ENCODE measurements at regions not wholly inside any gene's neighbourhood (a gene's known extent, or its start where the extent isn't known, plus 50 kb on each side); places are given as distances from the start of the nearest gene placed in this dataset.

DNA sequence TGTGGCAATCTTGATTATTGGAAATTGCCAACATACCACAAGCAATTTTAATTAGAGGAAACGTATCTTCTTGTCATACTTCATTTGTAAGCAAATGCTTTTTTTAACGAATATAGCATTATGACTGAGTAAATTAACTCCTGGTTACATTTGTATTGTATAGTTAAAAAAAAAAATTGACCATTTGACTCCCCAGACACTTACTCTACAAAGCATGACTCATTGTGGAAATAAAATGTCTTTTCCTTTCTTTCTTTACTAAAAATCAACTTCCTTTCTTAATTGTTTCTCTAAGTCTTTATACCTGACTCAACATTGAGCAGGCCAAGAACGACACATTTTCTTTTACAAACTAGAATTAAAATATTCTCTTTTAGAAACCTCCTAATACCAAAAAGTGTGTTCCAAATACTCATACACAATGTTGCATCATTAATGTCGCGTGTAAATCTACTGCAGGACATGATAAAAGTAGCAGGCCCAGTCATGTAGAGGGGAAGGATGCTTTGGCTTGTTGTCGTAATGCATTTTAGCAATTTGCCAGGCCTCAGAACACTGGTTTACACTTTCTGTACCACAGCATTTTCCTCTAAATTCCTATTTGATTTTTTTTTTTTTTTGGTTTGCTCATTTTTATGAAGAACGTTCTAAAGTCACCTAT, 349.6 kb upstream of the KCNH7 start:
- no peak for DNase-seq
- no peaks in the 10 kb centered on the region for H3K27me3 ChIP-seq
- H3K4me3 ChIP-seq, result no peak overlapping the region
- H3K4me1 ChIP-seq, result no peaks in the 10 kb centered on the region
- H3K27ac ChIP-seq, result no peak overlapping the region
- no peaks in the 10 kb centered on the region for H3K9me3 ChIP-seq
- intact Hi-C loops (cut with DNase I; ENCODE audit: low total_unique reads), result no loop called here
- TF ChIP-seq, protein P1, sequence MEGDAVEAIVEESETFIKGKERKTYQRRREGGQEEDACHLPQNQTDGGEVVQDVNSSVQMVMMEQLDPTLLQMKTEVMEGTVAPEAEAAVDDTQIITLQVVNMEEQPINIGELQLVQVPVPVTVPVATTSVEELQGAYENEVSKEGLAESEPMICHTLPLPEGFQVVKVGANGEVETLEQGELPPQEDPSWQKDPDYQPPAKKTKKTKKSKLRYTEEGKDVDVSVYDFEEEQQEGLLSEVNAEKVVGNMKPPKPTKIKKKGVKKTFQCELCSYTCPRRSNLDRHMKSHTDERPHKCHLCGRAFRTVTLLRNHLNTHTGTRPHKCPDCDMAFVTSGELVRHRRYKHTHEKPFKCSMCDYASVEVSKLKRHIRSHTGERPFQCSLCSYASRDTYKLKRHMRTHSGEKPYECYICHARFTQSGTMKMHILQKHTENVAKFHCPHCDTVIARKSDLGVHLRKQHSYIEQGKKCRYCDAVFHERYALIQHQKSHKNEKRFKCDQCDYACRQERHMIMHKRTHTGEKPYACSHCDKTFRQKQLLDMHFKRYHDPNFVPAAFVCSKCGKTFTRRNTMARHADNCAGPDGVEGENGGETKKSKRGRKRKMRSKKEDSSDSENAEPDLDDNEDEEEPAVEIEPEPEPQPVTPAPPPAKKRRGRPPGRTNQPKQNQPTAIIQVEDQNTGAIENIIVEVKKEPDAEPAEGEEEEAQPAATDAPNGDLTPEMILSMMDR (IDR thresholded peaks at IDR 0.05), result no peak
- no peak for TF ChIP-seq POLR2A (IDR thresholded peaks at IDR 0.05)
- WGBS, 2 donors, result 89 to 90% methylated on average over 7 of the region's 7 CpGs
- no peaks in the 10 kb centered on the region for H3K36me3 ChIP-seq (ENCODE audit: low read depth, missing control alignments)

DNA sequence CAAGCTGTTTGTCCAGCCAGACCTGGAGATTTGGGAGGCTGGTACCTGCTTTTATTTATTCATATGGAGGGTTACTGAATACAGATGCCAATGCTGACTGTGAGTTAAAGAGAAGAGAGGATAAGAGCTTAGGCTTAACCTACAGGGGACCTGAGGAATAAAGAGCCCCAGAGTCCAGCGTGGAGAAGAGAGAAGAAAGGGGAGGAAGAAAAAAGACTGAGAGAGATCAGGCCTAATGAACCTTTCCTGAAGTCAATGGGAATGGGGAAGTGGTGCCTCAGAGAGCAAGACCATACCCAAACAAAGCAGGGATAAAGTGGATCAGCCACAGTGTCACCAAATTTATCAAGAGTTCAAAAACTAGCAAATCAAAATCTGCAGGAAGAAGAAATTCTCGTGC, 348.6 kb upstream of the KCNH7 start:
- no peaks in the 10 kb centered on the region for H3K4me1 ChIP-seq
- H3K27me3 ChIP-seq, result no peaks in the 10 kb centered on the region
- no peak overlapping the region for H3K27ac ChIP-seq
- no peak overlapping the region for H3K4me3 ChIP-seq
- H3K36me3 ChIP-seq (ENCODE audit: low read depth, missing control alignments), result no peaks in the 10 kb centered on the region
- no peak for DNase-seq
- 76 to 79% methylated on average over 2 of the region's 2 CpGs for WGBS, 2 donors
- intact Hi-C loops (cut with DNase I; ENCODE audit: low total_unique reads), result no loop called here
- TF ChIP-seq, protein P1 (IDR thresholded peaks at IDR 0.05), result no peak
- TF ChIP-seq POLR2A (IDR thresholded peaks at IDR 0.05), result no peak
- no peaks in the 10 kb centered on the region for H3K9me3 ChIP-seq

DNA sequence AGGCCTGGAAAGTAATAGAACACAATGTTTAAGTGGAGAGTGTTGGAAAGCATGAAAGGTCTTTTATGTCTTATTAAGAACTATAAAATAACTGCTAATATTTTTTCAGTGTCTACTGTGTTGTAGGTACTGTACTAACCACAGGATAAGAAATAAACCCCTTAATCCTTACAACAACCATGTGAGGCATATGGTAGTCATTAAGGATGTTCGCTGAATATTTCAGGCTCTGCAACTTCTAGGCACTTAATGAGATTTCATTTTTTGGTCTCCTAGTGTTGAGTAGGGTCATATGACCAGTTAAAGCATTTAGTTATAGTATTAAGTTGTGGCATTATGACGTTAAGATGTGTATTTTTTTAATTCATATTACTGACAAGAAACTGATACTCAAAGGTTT, 346.6 kb upstream of the KCNH7 start:
- Histone ChIP-seq H3K4me3 (no peak overlapping the region), H3K36me3 (ENCODE audit: low read depth, missing control alignments) (no peaks in the 10 kb centered on the region), H3K27ac (no peak overlapping the region), H3K27me3 (no peaks in the 10 kb centered on the region), H3K4me1 (no peaks in the 10 kb centered on the region), H3K9me3 (no peaks in the 10 kb centered on the region)
- no peak for TF ChIP-seq POLR2A (IDR thresholded peaks at IDR 0.05)
- TF ChIP-seq, protein P1 (IDR thresholded peaks at IDR 0.05), result no peak
- 84 to 89% methylated on average over 2 of the region's 2 CpGs for WGBS, 2 donors
- DNase-seq, result no peak
- intact Hi-C loops (cut with DNase I; ENCODE audit: low total_unique reads), result no loop called here

DNA sequence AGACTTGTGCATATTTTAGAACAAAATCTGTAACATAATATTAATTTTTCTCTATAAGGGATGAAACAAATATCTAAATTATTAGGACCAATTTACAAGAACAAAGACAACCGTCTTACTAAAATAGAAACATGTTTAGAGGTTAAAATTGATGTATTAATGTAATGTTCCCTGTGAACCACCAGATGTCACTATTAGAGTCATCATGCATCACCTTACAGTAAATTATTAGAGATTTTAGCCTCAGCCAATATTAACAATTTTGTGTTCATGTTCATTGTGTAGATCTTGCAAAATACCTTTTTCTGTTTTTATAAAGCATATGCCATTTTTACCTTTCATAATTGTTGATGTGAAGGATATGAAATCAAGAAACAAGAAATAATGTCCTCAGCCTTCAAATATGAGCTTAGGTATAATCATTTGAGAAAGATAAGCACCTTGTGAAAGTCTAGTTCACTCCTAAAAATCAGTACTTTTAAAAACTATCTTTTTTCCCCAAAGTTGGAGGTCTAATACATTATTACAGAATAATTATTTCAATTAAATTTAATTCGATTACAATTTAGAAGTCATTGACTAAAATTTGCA, 344.3 kb upstream of the KCNH7 start:
- Histone ChIP-seq H3K27ac (no peak overlapping the region), H3K27me3 (no peaks in the 10 kb centered on the region), H3K36me3 (ENCODE audit: low read depth, missing control alignments) (no peaks in the 10 kb centered on the region), H3K4me3 (no peak overlapping the region), H3K9me3 (no peaks in the 10 kb centered on the region), H3K4me1 (no peaks in the 10 kb centered on the region)
- TF ChIP-seq, protein P1 (IDR thresholded peaks at IDR 0.05), result peak; percentile 17 to 58 (median 30)
- no peak for TF ChIP-seq POLR2A (IDR thresholded peaks at IDR 0.05)
- WGBS, 2 donors, result 55% methylated on average over 2 of the region's 2 CpGs
- intact Hi-C loops (cut with DNase I; ENCODE audit: low total_unique reads), result no loop called here
- DNase-seq, result no peak

DNA sequence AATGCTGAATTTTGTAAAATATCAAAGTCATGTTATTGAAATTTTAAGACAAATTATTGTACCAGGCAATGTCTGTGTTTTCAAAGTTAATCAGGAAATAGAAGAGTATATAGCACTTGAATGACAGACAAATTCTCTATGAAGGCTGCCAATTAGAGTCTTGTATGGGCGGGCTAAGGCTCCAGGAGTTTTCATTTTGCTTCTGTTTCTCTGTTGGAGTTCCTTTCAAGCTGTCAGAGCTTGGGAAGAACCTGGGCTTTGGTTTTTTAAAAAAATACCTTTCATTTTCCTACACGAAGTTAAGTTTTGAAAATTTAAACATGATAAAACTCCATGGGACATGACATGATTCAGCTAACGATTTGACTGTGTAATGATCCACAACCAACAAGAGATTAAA, 339.0 kb upstream of the KCNH7 start:
- Histone ChIP-seq H3K9me3 (no peaks in the 10 kb centered on the region), H3K4me3 (no peak overlapping the region), H3K36me3 (ENCODE audit: low read depth, missing control alignments) (no peaks in the 10 kb centered on the region), H3K27ac (no peak overlapping the region), H3K4me1 (no peaks in the 10 kb centered on the region), H3K27me3 (no peaks in the 10 kb centered on the region)
- 77 to 78% methylated on average over 3 of the region's 3 CpGs for WGBS, 2 donors
- DNase-seq, result no peak
- intact Hi-C loops (cut with DNase I; ENCODE audit: low total_unique reads), result no loop called here
- TF ChIP-seq, protein P1 (IDR thresholded peaks at IDR 0.05), result no peak
- TF ChIP-seq POLR2A (IDR thresholded peaks at IDR 0.05), result no peak
